RWPE2 (cell line): ENCODE measurements at regions not wholly inside any gene's neighbourhood (a gene's known extent, or its start where the extent isn't known, plus 50 kb on each side); places are given as distances from the start of the nearest gene placed in this dataset.

Experiments used
- ATAC-seq: fragments of 200-7000 bp; cut with Tn5 transposase; 3 replicates; pipeline ENCODE4 v1.9.1; 2021; ENCODE audit warnings: low read depth
- DNase-seq: peaks from one replicate; pipeline ENCODE4 v3.0.0-alpha.2; 2020; ENCODE audit warnings: low spot score
- H3K27ac ChIP-seq: fragments of 450-650 bp; 2 replicates; pipeline ENCODE4 v1.5.1; 2017; ENCODE audit warnings: mild to moderate bottlenecking; ENCODE audit not compliant: poor library complexity, severe bottlenecking
- H3K27me3 ChIP-seq: fragments of 250-450 bp; sonication (Bioruptor Pico); 2 replicates; pipeline ENCODE4 v1.5.1; 2021; ENCODE audit warnings: mild to moderate bottlenecking, moderate library complexity; ENCODE audit not compliant: insufficient read depth, poor library complexity, severe bottlenecking
- H3K36me3 ChIP-seq: fragments of 250-450 bp; sonication (Bioruptor Pico); 2 replicates; pipeline ENCODE4 v1.5.1; 2020; ENCODE audit warnings: low read depth, mild to moderate bottlenecking, moderate library complexity
- H3K4me1 ChIP-seq: fragments of 250-450 bp; sonication (Bioruptor Pico); 2 replicates; pipeline ENCODE4 v1.5.1; 2021; ENCODE audit warnings: mild to moderate bottlenecking, moderate library complexity; ENCODE audit not compliant: insufficient read depth, poor library complexity, severe bottlenecking
- H3K4me3 ChIP-seq: fragments of 250-450 bp; sonication (Bioruptor Pico); 2 replicates; pipeline ENCODE4 v1.5.1; 2021; ENCODE audit warnings: mild to moderate bottlenecking, moderate library complexity; ENCODE audit not compliant: severe bottlenecking
- H3K9me3 ChIP-seq: fragments of 250-450 bp; sonication (Bioruptor Pico); 2 replicates; pipeline ENCODE4 v1.5.1; 2021; ENCODE audit warnings: mild to moderate bottlenecking, moderate library complexity; ENCODE audit not compliant: severe bottlenecking
- CTCF ChIP-seq: fragments of 450-650 bp; IDR thresholded peaks from one replicate; pipeline ENCODE4 v1.5.1; 2017; ENCODE audit warnings: mild to moderate bottlenecking, moderate library complexity; ENCODE audit not compliant: poor library complexity, severe bottlenecking

- no peaks in the 10 kb centered on the region for H3K27me3 ChIP-seq
- ATAC-seq (no peak), DNase-seq (no peak)
- H3K27ac ChIP-seq = no peak overlapping the region
- no peaks in the 10 kb centered on the region for H3K4me1 ChIP-seq
- TF ChIP-seq CTCF = no peak
- no peaks in the 10 kb centered on the region for H3K36me3 ChIP-seq
- no peak overlapping the region for H3K4me3 ChIP-seq
- H3K9me3 ChIP-seq = no peaks in the 10 kb centered on the region
Observed at GRCh38 chr14:54294802-54295201, 102.0 kb upstream of the CDKN3 start.

- Histone ChIP-seq H3K27me3 (no peaks in the 10 kb centered on the region), H3K27ac (no peak overlapping the region), H3K9me3 (no peaks in the 10 kb centered on the region), H3K4me1 (no peaks in the 10 kb centered on the region), H3K4me3 (no peak overlapping the region), H3K36me3 (no peaks in the 10 kb centered on the region)
- ATAC-seq (no peak), DNase-seq (no peak)
- no peak for TF ChIP-seq CTCF
Observed at GRCh38 chr14:54299410-54300363, 97.1 kb upstream of the CDKN3 start.

DNA sequence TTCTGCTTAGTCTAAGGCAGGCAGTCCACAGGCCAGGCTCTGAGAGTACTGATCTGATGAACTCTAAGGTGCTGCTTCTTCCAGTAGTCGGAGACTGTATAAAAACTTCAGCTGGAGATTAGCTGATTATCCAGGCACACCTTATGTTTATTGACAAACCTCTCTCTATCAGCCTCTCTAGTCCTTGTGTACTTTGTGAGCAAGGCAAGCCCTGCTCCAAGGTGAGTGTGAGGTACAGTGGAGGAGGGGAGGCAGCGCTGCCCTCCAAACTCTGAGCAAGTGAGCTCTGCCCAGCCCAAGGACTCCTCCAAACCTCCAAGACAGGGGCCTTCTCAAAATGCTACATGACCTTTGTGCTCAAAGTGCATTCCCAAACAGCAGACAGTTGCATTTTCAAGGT lies 95.9 kb upstream of the CDKN3 start:
- no peak for ATAC-seq

DNA sequence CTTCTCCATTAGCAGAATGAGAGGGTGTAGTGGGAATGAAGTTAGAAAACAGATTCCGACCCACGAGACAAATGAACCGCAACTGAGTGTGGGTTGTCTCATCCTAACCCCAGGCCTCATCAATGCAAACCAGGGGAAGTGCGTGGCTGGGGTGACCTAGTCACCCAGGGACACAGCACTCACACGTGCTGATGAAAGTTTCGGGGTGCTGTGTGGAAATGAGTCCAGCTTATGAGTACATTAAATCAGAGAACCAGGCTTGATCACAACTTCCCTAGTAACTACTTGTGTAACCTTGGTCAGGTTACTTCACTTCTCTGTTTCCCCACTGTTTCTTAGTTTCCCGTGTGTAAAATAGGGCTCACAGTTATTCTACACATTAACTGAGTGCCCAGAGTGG lies 95.4 kb upstream of the CDKN3 start:
- no peaks in the 10 kb centered on the region for H3K9me3 ChIP-seq
- no peak overlapping the region for H3K4me3 ChIP-seq
- H3K4me1 ChIP-seq = no peaks in the 10 kb centered on the region
- no peak overlapping the region for H3K27ac ChIP-seq
- ATAC-seq (no peak), DNase-seq (no peak)
- TF ChIP-seq CTCF = no peak
- H3K27me3 ChIP-seq = no peaks in the 10 kb centered on the region
- no peaks in the 10 kb centered on the region for H3K36me3 ChIP-seq

More for the DNA sequence above, 95.9 kb upstream of the CDKN3 start:
- TF ChIP-seq CTCF = no peak
- Histone ChIP-seq H3K27ac (no peak overlapping the region), H3K9me3 (no peaks in the 10 kb centered on the region), H3K27me3 (no peaks in the 10 kb centered on the region), H3K36me3 (no peaks in the 10 kb centered on the region), H3K4me3 (no peak overlapping the region), H3K4me1 (no peaks in the 10 kb centered on the region)
- DNase-seq = no peak

DNA sequence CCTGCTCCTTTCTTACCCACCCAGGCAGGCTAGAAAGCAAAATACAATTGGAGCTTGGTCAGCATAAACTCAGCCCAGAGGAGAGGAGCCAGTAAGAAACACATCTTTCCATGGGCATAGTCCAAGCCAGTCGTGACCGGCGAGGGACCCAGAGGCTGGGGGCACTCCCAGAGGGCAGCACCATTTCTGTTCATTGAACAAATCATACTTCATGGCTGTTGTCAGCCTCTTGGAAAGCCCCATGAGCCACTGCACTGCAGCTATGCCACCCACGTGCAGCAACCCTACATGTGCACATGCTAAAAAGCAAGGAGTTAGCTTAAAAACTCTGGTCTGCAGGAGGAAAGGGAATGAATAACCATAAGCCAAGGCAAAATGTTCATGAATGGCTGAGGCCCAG lies 90.0 kb upstream of the CDKN3 start:
- TF ChIP-seq CTCF = no peak
- ATAC-seq = no peak
- peaks cover 15% of the 10 kb centered on the region for H3K4me1 ChIP-seq
- H3K4me3 ChIP-seq = no peak overlapping the region
- H3K9me3 ChIP-seq = no peaks in the 10 kb centered on the region
- DNase-seq = no peak
- no peak overlapping the region for H3K27ac ChIP-seq
- H3K27me3 ChIP-seq = no peaks in the 10 kb centered on the region
- no peaks in the 10 kb centered on the region for H3K36me3 ChIP-seq
